GM12873 (cell line): ENCODE measurements at regions not wholly inside any gene's neighbourhood (a gene's known extent, or its start where the extent isn't known, plus 50 kb on each side); places are given as distances from the start of the nearest gene placed in this dataset.

Experiments used
- CTCF ChIP-seq: IDR thresholded peaks from 2 replicates; pipeline ENCODE4 v1.5.1; 2012; ENCODE audit warnings: low read depth, mild to moderate bottlenecking, moderate library complexity, low read length, control low read depth; ENCODE audit not compliant: insufficient read depth; ENCODE audit errors: missing control alignments

GRCh38 chr12:125491553-125491952 lies 426.3 kb downstream of the AACS start:
- TF ChIP-seq CTCF: no peak

GRCh38 chr12:125492354-125493270 lies 427.4 kb downstream of the AACS start:
- no peak for TF ChIP-seq CTCF

DNA sequence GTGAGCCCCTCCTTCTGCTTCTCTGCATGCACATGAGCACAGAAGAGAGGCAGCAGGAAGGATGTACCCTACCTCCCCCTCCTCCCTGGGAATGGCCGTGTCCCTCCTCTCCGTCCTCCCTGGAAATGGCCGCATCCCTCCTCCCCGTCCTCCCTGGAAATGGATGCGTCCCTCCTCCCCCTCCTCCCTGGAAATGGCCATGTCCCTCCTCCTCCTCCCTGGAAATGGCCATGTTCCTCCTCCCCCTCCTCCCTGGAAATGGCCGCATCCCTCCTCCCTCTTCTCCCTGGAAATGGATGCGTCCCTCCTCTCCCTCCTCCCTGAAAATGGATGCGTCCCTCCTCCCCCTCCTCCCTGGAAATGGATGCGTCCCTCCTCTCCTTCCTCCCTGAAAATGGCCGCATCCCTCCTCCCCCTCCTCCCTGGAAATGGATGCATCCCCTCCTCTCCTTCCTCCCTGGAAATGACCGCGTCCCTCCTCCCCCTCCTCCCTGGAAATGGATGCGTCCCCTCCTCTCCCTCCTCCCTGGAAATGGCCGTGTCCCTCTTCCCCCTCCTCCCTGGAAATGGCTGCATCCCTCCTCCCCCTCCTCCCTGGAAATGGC lies 428.6 kb downstream of the AACS start:
- TF ChIP-seq CTCF: no peak

- no peak for TF ChIP-seq CTCF
These were observed 437.9 kb downstream of the AACS start for GRCh38 chr12:125503128-125503527.

DNA sequence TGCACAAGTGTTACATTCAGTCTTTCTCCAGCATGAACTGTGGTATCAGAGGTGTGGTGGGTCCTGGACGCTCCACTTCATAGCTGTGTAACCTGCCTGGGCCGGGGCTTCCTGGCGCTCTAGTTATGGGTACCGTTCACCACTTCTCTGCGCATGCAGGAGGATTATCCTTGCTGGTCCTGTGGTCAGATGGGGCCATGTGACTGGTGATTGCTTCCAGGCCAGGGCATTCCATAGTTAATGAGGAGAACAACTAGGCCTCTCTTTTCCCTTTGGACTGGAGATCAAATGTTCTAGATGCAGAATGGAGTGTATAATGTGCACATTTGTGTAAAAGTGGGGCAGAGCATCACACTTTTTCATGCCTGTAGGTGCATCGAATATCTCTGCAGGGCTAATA lies 444.0 kb downstream of the AACS start:
- TF ChIP-seq CTCF: no peak

DNA sequence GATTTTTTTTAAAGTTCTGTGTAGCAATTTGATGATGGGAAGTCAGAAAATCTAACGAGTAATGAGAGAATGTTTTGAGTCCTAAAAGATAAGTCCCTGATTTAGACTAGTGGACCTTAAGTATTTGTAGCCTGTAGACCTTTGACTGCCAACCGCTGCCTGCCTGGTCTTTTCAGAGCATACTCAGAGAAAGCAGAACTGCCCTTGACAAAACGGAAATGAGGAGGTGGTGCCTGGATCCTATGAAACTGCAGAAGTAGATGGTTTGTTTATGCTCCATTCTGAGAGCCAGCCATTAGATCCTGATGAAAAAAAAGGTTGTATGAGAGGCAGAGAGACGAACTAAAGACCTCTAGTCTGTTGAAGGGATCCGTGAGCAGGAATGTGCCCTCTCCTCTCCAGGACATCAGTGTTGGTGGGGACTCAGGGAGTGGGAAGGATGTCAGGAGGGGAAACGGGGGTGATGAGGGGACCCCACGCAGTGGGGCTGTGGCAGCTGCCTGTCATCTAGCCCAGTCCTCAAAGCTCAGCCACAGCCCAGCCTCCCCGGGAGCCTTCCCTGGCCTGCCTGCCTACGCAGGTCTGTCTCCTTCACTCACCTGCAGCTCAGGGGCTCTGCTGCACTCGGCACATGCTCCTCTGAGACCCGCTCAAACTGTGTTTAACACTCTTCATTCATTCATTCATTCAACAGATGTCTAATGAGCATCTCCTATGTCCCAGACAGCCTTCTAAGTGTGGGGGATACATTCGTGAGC lies 447.5 kb downstream of the AACS start:
- no peak for TF ChIP-seq CTCF

- TF ChIP-seq CTCF: no peak
These were observed 450.7 kb downstream of the AACS start for GRCh38 chr12:125515887-125516286.
